Ramos (cell line): ENCODE measurements at regions not wholly inside any gene's neighbourhood (a gene's known extent, or its start where the extent isn't known, plus 50 kb on each side); places are given as distances from the start of the nearest gene placed in this dataset.
"Not testable (repeated sequence)": the region's sequence is repeated elsewhere in the genome, so short reads cannot be mapped to it uniquely, and the experiment has no call there.

ENCODE experiments used
- in situ Hi-C: fragments of 300-500 bp; cut with MboI; formaldehyde crosslinking; loops from one replicate; pipeline ENCODE4 v1.14.3; 2022; ENCODE audit warnings: low sequenced_read_pairs; ENCODE audit not compliant: unreplicated experiment

- in situ Hi-C loops = loop anchor here (25.0 kb wide), 1 partner anchor 528 kb away; no protein-coding TSS in a partner anchor
Measured at GRCh38 chr4:162509333-162509732, 345.5 kb upstream of the FSTL5 start.

- in situ Hi-C loops = loop anchor here (25.0 kb wide), 1 partner anchor 531 kb away; no protein-coding TSS in a partner anchor
Measured at GRCh38 chr4:162506253-162506652, 342.5 kb upstream of the FSTL5 start.

- in situ Hi-C loops = loop anchor here (25.0 kb wide), 1 partner anchor 533 kb away; no protein-coding TSS in a partner anchor
Measured at GRCh38 chr4:162503868-162504267, 340.1 kb upstream of the FSTL5 start.

GRCh38 chr4:162502109-162502508 lies 338.3 kb upstream of the FSTL5 start:
- in situ Hi-C loops = loop anchor here (25.0 kb wide), 1 partner anchor 535 kb away; no protein-coding TSS in a partner anchor

- in situ Hi-C loops = loop anchor here (10.0 kb wide), 1 partner anchor 1045 kb away; no protein-coding TSS in a partner anchor
Measured at GRCh38 chr4:162499478-162499877, 335.7 kb upstream of the FSTL5 start.

- in situ Hi-C loops = loop anchor here (10.0 kb wide), 1 partner anchor 1047 kb away; no protein-coding TSS in a partner anchor
Measured at GRCh38 chr4:162498168-162498567, 334.4 kb upstream of the FSTL5 start.

GRCh38 chr4:162497564-162498167 lies 333.9 kb upstream of the FSTL5 start:
- in situ Hi-C loops = loop anchor here (10.0 kb wide), 1 partner anchor 1047 kb away; no protein-coding TSS in a partner anchor

GRCh38 chr4:162494935-162495334 lies 331.1 kb upstream of the FSTL5 start:
- in situ Hi-C loops = loop anchor here (10.0 kb wide), 1 partner anchor 1050 kb away; no protein-coding TSS in a partner anchor

GRCh38 chr4:162485486-162485885 lies 321.7 kb upstream of the FSTL5 start:
- in situ Hi-C loops = no loop called here

GRCh38 chr4:162475246-162475645 lies 311.4 kb upstream of the FSTL5 start:
- in situ Hi-C loops = no loop called here

- in situ Hi-C loops = no loop called here
Measured at GRCh38 chr4:162469977-162470376, 306.2 kb upstream of the FSTL5 start.

- in situ Hi-C loops = not testable (repeated sequence)
Measured at GRCh38 chr4:162465356-162465755, 301.6 kb upstream of the FSTL5 start.

- in situ Hi-C loops = no loop called here
Measured at GRCh38 chr4:162461952-162462351, 298.2 kb upstream of the FSTL5 start.

- in situ Hi-C loops = no loop called here
Measured at GRCh38 chr4:162458051-162458450, 294.3 kb upstream of the FSTL5 start.

GRCh38 chr4:162457071-162457865 lies 293.5 kb upstream of the FSTL5 start:
- in situ Hi-C loops = no loop called here

- in situ Hi-C loops = no loop called here
Measured at GRCh38 chr4:162456106-162456505, 292.3 kb upstream of the FSTL5 start.

GRCh38 chr4:162450531-162451035 lies 286.8 kb upstream of the FSTL5 start:
- in situ Hi-C loops = no loop called here

GRCh38 chr4:162443510-162443909 lies 279.7 kb upstream of the FSTL5 start:
- in situ Hi-C loops = no loop called here

- in situ Hi-C loops = no loop called here
Measured at GRCh38 chr4:162442128-162442527, 278.3 kb upstream of the FSTL5 start.

GRCh38 chr4:162422312-162422711 lies 258.5 kb upstream of the FSTL5 start:
- in situ Hi-C loops = no loop called here

GRCh38 chr4:162410854-162411253 lies 247.1 kb upstream of the FSTL5 start:
- in situ Hi-C loops = no loop called here
